Colonic mucosa (tissue), 4 donors: ENCODE measurements at regions not wholly inside any gene's neighbourhood (a gene's known extent, or its start where the extent isn't known, plus 50 kb on each side); places are given as distances from the start of the nearest gene placed in this dataset.

Source experiments
- DNase-seq: peaks from one replicate; pipeline ENCODE4 v3.0.0-alpha.2; 2020
- H3K27ac ChIP-seq: fragments of 200-600 bp; one replicate; pipeline ENCODE4 v1.8.0; 2021
- H3K27me3 ChIP-seq: fragments of 200-600 bp; one replicate; pipeline ENCODE4 v1.8.0; 2021
- H3K36me3 ChIP-seq: fragments of 200-600 bp; one replicate; pipeline ENCODE4 v1.8.0; 2021
- H3K4me1 ChIP-seq: fragments of 200-600 bp; one replicate; pipeline ENCODE4 v1.8.0; 2021; ENCODE audit warnings: mild to moderate bottlenecking
- H3K4me3 ChIP-seq: fragments of 200-600 bp; one replicate; pipeline ENCODE4 v1.8.0; 2021
- H3K9ac ChIP-seq, 2 donors: one replicate each; pipeline ENCODE4 v1.7.0; 2013; ENCODE audit warnings: control low read depth in 2 of 2, low read depth in 2 of 2, low read length in 2 of 2
- H3K9me3 ChIP-seq: fragments of 200-600 bp; one replicate; pipeline ENCODE4 v1.8.0; 2021
- CTCF ChIP-seq: fragments of 200-600 bp; IDR thresholded peaks from one replicate; pipeline ENCODE4 v1.8.0; 2022; ENCODE audit warnings: antibody characterized with exemption, mild to moderate bottlenecking
- intact Hi-C: fragments of 100-400 bp; cut with DNase I; formaldehyde crosslinking; loops from one replicate; pipeline ENCODE4 v1.14.1; 2022
- donor health status: healthy.
- donor health status: DM: no; HTN: no; CAD: no.
- donor health status: DM: no; HTN: no; CAD: no.

GRCh38 chr1:80018348-80018747, 1011.8 kb upstream of the ADGRL4 start:
- DNase-seq, result no peak
- no peak overlapping the region for H3K4me3 ChIP-seq
- intact Hi-C loops, result no loop called here
- no peaks in the 10 kb centered on the region for H3K27me3 ChIP-seq
- no peak overlapping the region for H3K27ac ChIP-seq
- H3K9ac ChIP-seq, result no peak overlapping the region
- H3K36me3 ChIP-seq, result no peaks in the 10 kb centered on the region
- no peaks in the 10 kb centered on the region for H3K4me1 ChIP-seq
- H3K9me3 ChIP-seq, result no peaks in the 10 kb centered on the region
- TF ChIP-seq CTCF, result no peak

GRCh38 chr1:80008934-80009333, 1002.4 kb upstream of the ADGRL4 start:
- Histone ChIP-seq H3K9ac (no peak overlapping the region), H3K36me3 (no peaks in the 10 kb centered on the region), H3K4me3 (no peak overlapping the region), H3K4me1 (no peaks in the 10 kb centered on the region), H3K27me3 (no peaks in the 10 kb centered on the region), H3K9me3 (no peaks in the 10 kb centered on the region), H3K27ac (no peak overlapping the region)
- no peak for TF ChIP-seq CTCF
- DNase-seq, result no peak
- intact Hi-C loops, result no loop called here

GRCh38 chr1:80003250-80003649, 996.7 kb upstream of the ADGRL4 start:
- no peak overlapping the region for H3K9ac ChIP-seq
- no peak overlapping the region for H3K4me3 ChIP-seq
- no peak overlapping the region for H3K27ac ChIP-seq
- TF ChIP-seq CTCF, result no peak
- H3K36me3 ChIP-seq, result no peaks in the 10 kb centered on the region
- no peak for DNase-seq
- intact Hi-C loops, result no loop called here
- no peaks in the 10 kb centered on the region for H3K9me3 ChIP-seq
- no peaks in the 10 kb centered on the region for H3K27me3 ChIP-seq
- H3K4me1 ChIP-seq, result no peaks in the 10 kb centered on the region

- intact Hi-C loops, result no loop called here
- Histone ChIP-seq H3K4me1 (no peaks in the 10 kb centered on the region), H3K27me3 (no peaks in the 10 kb centered on the region), H3K9me3 (no peaks in the 10 kb centered on the region), H3K4me3 (no peak overlapping the region), H3K27ac (no peak overlapping the region), H3K9ac (no peak overlapping the region), H3K36me3 (no peaks in the 10 kb centered on the region)
- DNase-seq, result no peak
- TF ChIP-seq CTCF, result no peak
Observed at GRCh38 chr1:79988401-79988800, 981.9 kb upstream of the ADGRL4 start.

- Histone ChIP-seq H3K9me3 (no peaks in the 10 kb centered on the region), H3K4me3 (no peak overlapping the region), H3K36me3 (no peaks in the 10 kb centered on the region), H3K4me1 (no peaks in the 10 kb centered on the region), H3K27me3 (no peaks in the 10 kb centered on the region), H3K9ac (no peak overlapping the region), H3K27ac (no peak overlapping the region)
- intact Hi-C loops, result no loop called here
- DNase-seq, result peak; percentile 20
- no peak for TF ChIP-seq CTCF
Observed at GRCh38 chr1:79982211-79982610, 975.7 kb upstream of the ADGRL4 start.

GRCh38 chr1:79981481-79981880, 975.0 kb upstream of the ADGRL4 start:
- Histone ChIP-seq H3K4me1 (no peaks in the 10 kb centered on the region), H3K27ac (no peak overlapping the region), H3K27me3 (no peaks in the 10 kb centered on the region), H3K4me3 (no peak overlapping the region), H3K9ac (no peak overlapping the region), H3K36me3 (no peaks in the 10 kb centered on the region), H3K9me3 (no peaks in the 10 kb centered on the region)
- intact Hi-C loops, result no loop called here
- no peak for TF ChIP-seq CTCF
- DNase-seq, result no peak
